Liver (tissue), 8 donors: ENCODE measurements at regions not wholly inside any gene's neighbourhood (a gene's known extent, or its start where the extent isn't known, plus 50 kb on each side); places are given as distances from the start of the nearest gene placed in this dataset.

Source experiments
- DNase-seq: peaks from one replicate; pipeline ENCODE4 v3.0.0-alpha.2; 2017; ENCODE audit warnings: low spot score
- H3K27ac ChIP-seq, 2 donors: one replicate each; pipeline ENCODE4 v1.7.0; 2013; ENCODE audit warnings: inconsistent platforms in 2 of 2, low read length in 2 of 2, control low read depth in 1 of 2, low read depth in 1 of 2, mild to moderate bottlenecking in 1 of 2
- H3K27me3 ChIP-seq, 4 donors: one replicate each; pipeline versions ENCODE4 v1.6.1 to v1.7.0; 2013; ENCODE audit warnings: low read length in 3 of 4, inconsistent platforms in 1 of 4, mild to moderate bottlenecking in 1 of 4, moderate library complexity in 1 of 4; ENCODE audit not compliant: control insufficient read depth in 4 of 4, insufficient read depth in 4 of 4
- H3K36me3 ChIP-seq, 4 donors: one replicate each; pipeline versions ENCODE4 v1.6.1 to v1.7.0; 2013; ENCODE audit warnings: low read length in 3 of 4, mild to moderate bottlenecking in 3 of 4, low read depth in 1 of 4, moderate library complexity in 1 of 4; ENCODE audit not compliant: control insufficient read depth in 4 of 4, insufficient read depth in 3 of 4
- H3K4me1 ChIP-seq, 4 donors: one replicate each; pipeline versions ENCODE4 v1.6.1 to v1.7.0; 2013; ENCODE audit warnings: low read length in 3 of 4, mild to moderate bottlenecking in 3 of 4, moderate library complexity in 1 of 4; ENCODE audit not compliant: control insufficient read depth in 4 of 4, insufficient read depth in 4 of 4
- H3K4me3 ChIP-seq, 3 donors: one replicate each; pipeline versions ENCODE4 v1.6.1 to v1.7.0; 2013; ENCODE audit warnings: low read length in 3 of 3, control low read depth in 1 of 3, low read depth in 1 of 3, mild to moderate bottlenecking in 1 of 3
- H3K9ac ChIP-seq, 2 donors: one replicate each; pipeline ENCODE4 v1.7.0; 2013; ENCODE audit warnings: low read length in 2 of 2, mild to moderate bottlenecking in 2 of 2, moderate library complexity in 2 of 2, control low read depth in 1 of 2, low read depth in 1 of 2
- H3K9me3 ChIP-seq, 4 donors: one replicate each; pipeline versions ENCODE4 v1.6.1 to v1.7.0; 2013; ENCODE audit warnings: low read length in 3 of 4; ENCODE audit not compliant: control insufficient read depth in 4 of 4
- ATF3 ChIP-seq: IDR thresholded peaks from 2 replicates; pipeline ENCODE4 v1.6.1; 2016; ENCODE audit warnings: antibody characterized with exemption
- CTCF ChIP-seq: fragments of 150-350 bp; IDR thresholded peaks from 2 replicates; pipeline ENCODE4 v1.5.1; 2017; ENCODE audit warnings: improper control_type of control experiment, low read depth, low read length; ENCODE audit not compliant: missing input control
- EGR1 ChIP-seq, 2 donors: IDR thresholded peaks; 2 replicates each; pipeline ENCODE4 v1.6.1; 2016 to 2018; ENCODE audit warnings: antibody characterized with exemption in 2 of 2, low read depth in 2 of 2
- FOXA1 ChIP-seq: IDR thresholded peaks from 2 replicates; pipeline ENCODE4 v1.6.1; 2016; ENCODE audit warnings: antibody characterized with exemption
- FOXA2 ChIP-seq: IDR thresholded peaks from 2 replicates; pipeline ENCODE4 v1.6.1; 2016; ENCODE audit warnings: antibody characterized with exemption
- GABPA ChIP-seq, 2 donors: IDR thresholded peaks in 1 of 2; conservative IDR thresholded peaks in 1 of 2; 2 replicates each; pipeline ENCODE4 v1.6.1; 2016; ENCODE audit warnings: antibody characterized with exemption in 2 of 2, mild to moderate bottlenecking in 1 of 2, moderate library complexity in 1 of 2
- HNF4A ChIP-seq, 2 donors: conservative IDR thresholded peaks; 2 replicates each; pipeline ENCODE4 v1.6.1; 2016; ENCODE audit warnings: antibody characterized with exemption in 2 of 2, mild to moderate bottlenecking in 2 of 2
- HNF4G ChIP-seq: IDR thresholded peaks from 2 replicates; pipeline ENCODE4 v1.6.1; 2016; ENCODE audit warnings: antibody characterized with exemption
- JUND ChIP-seq, 2 donors: IDR thresholded peaks; 2 replicates each; pipeline ENCODE4 v1.6.1; 2016; ENCODE audit warnings: antibody characterized with exemption in 2 of 2
- MAX ChIP-seq: IDR thresholded peaks from 2 replicates; pipeline ENCODE4 v1.6.1; 2016; ENCODE audit warnings: antibody characterized with exemption
- REST ChIP-seq: IDR thresholded peaks from 2 replicates; pipeline ENCODE4 v1.6.1; 2016; ENCODE audit warnings: antibody characterized with exemption, mild to moderate bottlenecking
- RXRA ChIP-seq, 2 donors: IDR thresholded peaks; 2 replicates each; pipeline ENCODE4 v1.6.1; 2017 to 2018; ENCODE audit warnings: antibody characterized with exemption in 2 of 2, mild to moderate bottlenecking in 1 of 2
- SP1 ChIP-seq: IDR thresholded peaks from 2 replicates; pipeline ENCODE4 v1.6.1; 2018; ENCODE audit warnings: antibody characterized with exemption, mild to moderate bottlenecking
- YY1 ChIP-seq: IDR thresholded peaks from 2 replicates; pipeline ENCODE4 v1.6.1; 2016; ENCODE audit warnings: antibody characterized with exemption, mild to moderate bottlenecking
- WGBS: extraction: QIAGEN DNeasy Blood & Tissue Kit; methylation state at CpG from one replicate; pipeline ENCODE4 v1.1.7; 2013; 5-methylcytosine and 5-hydroxymethylcytosine counted together
- donor health status: healthy.
- donor health status: healthy.
- donor health status: healthy.
- donor health status: healthy.
- donor health status: healthy.

- WGBS = 42% methylated on average over 1 of the region's 1 CpG
- TF ChIP-seq CTCF (no peak), RXRA (IDR thresholded peaks at IDR 0.05) (no peak), YY1 (no peak), ATF3 (no peak), HNF4G (no peak)
- H3K36me3 ChIP-seq = no peaks in the 10 kb centered on the region
- H3K27me3 ChIP-seq = peaks cover 0 to 2% (median 0%) of the 10 kb centered on the region in 4 donors
- no peak overlapping the region for H3K9ac ChIP-seq
- H3K4me1 ChIP-seq = no peaks in the 10 kb centered on the region
- H3K27ac ChIP-seq = no peak overlapping the region
- DNase-seq = no peak
- no peaks in the 10 kb centered on the region for H3K9me3 ChIP-seq
- H3K4me3 ChIP-seq = no peak overlapping the region
These were observed 357.0 kb upstream of the FLRT2 start for GRCh38 chr14:85172889-85173477.

- no peak overlapping the region for H3K9ac ChIP-seq
- peaks cover 0 to 3% (median 1%) of the 10 kb centered on the region in 4 donors for H3K9me3 ChIP-seq
- peaks cover 0 to 2% (median 0%) of the 10 kb centered on the region in 4 donors for H3K27me3 ChIP-seq
- DNase-seq = no peak
- H3K4me3 ChIP-seq = no peak overlapping the region
- H3K4me1 ChIP-seq = no peaks in the 10 kb centered on the region
- WGBS = 87% methylated on average over 1 of the region's 1 CpG
- no peak overlapping the region for H3K27ac ChIP-seq
- H3K36me3 ChIP-seq = no peaks in the 10 kb centered on the region
- TF ChIP-seq HNF4A (conservative IDR thresholded peaks at IDR 0.05) (no peak), SP1 (no peak), CTCF (no peak), MAX (no peak), GABPA (IDR thresholded peaks at IDR 0.05 in 1 of 2, conservative IDR thresholded peaks at IDR 0.05 in 1 of 2) (no peak), EGR1 (IDR thresholded peaks at IDR 0.05; ENCODE audit: low read depth in 2 of 2) (no peak), FOXA1 (no peak)
These were observed 354.4 kb upstream of the FLRT2 start for GRCh38 chr14:85175556-85175955.

GRCh38 chr14:85178864-85179263 lies 351.1 kb upstream of the FLRT2 start:
- 74% methylated on average over 2 of the region's 2 CpGs for WGBS
- no peak for TF ChIP-seq REST
- no peak for TF ChIP-seq ATF3
- TF ChIP-seq FOXA2 = no peak
- TF ChIP-seq JUND (IDR thresholded peaks at IDR 0.05) = no peak
- TF ChIP-seq GABPA (IDR thresholded peaks at IDR 0.05 in 1 of 2, conservative IDR thresholded peaks at IDR 0.05 in 1 of 2) = no peak
- no peak for TF ChIP-seq MAX
- TF ChIP-seq CTCF = no peak
- no peak overlapping the region for H3K4me3 ChIP-seq

More at GRCh38 chr14:85178864-85179263, 351.1 kb upstream of the FLRT2 start:
- Histone ChIP-seq H3K27me3 (peaks cover 0 to 2% (median 0%) of the 10 kb centered on the region in 4 donors), H3K36me3 (no peaks in the 10 kb centered on the region), H3K9me3 (peaks cover 0 to 3% (median 1%) of the 10 kb centered on the region in 4 donors), H3K4me1 (no peaks in the 10 kb centered on the region), H3K27ac (no peak overlapping the region), H3K9ac (no peak overlapping the region)
- no peak for DNase-seq
